DND-41 (cell line): ENCODE measurements at regions not wholly inside any gene's neighbourhood (a gene's known extent, or its start where the extent isn't known, plus 50 kb on each side); places are given as distances from the start of the nearest gene placed in this dataset.

Experiments
- CTCF ChIP-seq: IDR thresholded peaks from 2 replicates; pipeline ENCODE4 v1.5.1; 2012; ENCODE audit warnings: borderline replicate concordance, low read length, moderate library complexity, mild to moderate bottlenecking; ENCODE audit not compliant: poor library complexity, severe bottlenecking; ENCODE audit errors: extremely low read depth
- EZH2 ChIP-seq: IDR thresholded peaks from 3 replicates; pipeline ENCODE4 v1.6.1; 2012; ENCODE audit warnings: borderline replicate concordance, low read depth, mild to moderate bottlenecking, moderate library complexity, low read length, inconsistent platforms; ENCODE audit not compliant: severe bottlenecking

DNA sequence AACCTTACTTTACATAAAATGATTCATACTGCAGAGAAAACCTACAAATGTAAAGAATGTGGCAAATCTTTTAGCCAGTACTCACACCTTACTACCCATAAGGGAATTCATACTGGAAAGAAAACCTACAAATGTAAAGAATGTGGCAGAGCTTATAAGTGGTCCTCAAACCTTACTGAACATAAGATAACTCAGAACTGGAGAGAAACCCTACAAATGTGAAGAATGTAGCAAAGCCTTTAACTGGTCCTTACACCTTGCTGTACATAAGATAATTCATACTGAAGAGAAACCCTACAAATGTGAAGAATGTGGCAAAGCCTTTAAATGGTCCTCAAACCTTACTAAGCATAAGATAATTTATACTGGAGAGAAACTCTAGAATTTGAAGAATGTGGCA is 90.1 kb downstream of the ZNF675 start:
- no peak for TF ChIP-seq CTCF
- TF ChIP-seq EZH2 = no peak
